H9 (cell line): ENCODE measurements at regions not wholly inside any gene's neighbourhood (a gene's known extent, or its start where the extent isn't known, plus 50 kb on each side); places are given as distances from the start of the nearest gene placed in this dataset.

Experiments
- DNase-seq: peaks from one replicate; pipeline ENCODE4 v3.0.0-alpha.2; 2017
- H2AFZ ChIP-seq: one replicate; pipeline ENCODE4 v1.6.1; 2013; ENCODE audit warnings: mild to moderate bottlenecking, low read length, control low read depth, moderate library complexity
- H2AK5ac ChIP-seq: 2 replicates; pipeline ENCODE4 v1.6.1; 2013; ENCODE audit warnings: low read length, control low read depth, mixed read lengths; ENCODE audit not compliant: insufficient read length
- H2BK120ac ChIP-seq: one replicate; pipeline ENCODE4 v1.6.1; 2013; ENCODE audit warnings: low read depth, mild to moderate bottlenecking, low read length, control low read depth, inconsistent platforms; ENCODE audit not compliant: poor library complexity, severe bottlenecking
- H2BK12ac ChIP-seq: 2 replicates; pipeline ENCODE4 v1.6.1; 2013; ENCODE audit warnings: low read length, control low read depth, mixed read lengths, low read depth; ENCODE audit not compliant: insufficient read length
- H2BK15ac ChIP-seq: 2 replicates; pipeline ENCODE4 v1.6.1; 2013; ENCODE audit warnings: low read depth, low read length, control low read depth
- H2BK20ac ChIP-seq: one replicate; pipeline ENCODE4 v1.6.1; 2013; ENCODE audit warnings: low read depth, mild to moderate bottlenecking, low read length, control low read depth, inconsistent platforms; ENCODE audit not compliant: poor library complexity, severe bottlenecking
- H2BK5ac ChIP-seq: 2 replicates; pipeline ENCODE4 v1.6.1; 2013; ENCODE audit warnings: low read length, control low read depth, mixed read lengths; ENCODE audit not compliant: insufficient read length
- H3K14ac ChIP-seq: 2 replicates; pipeline ENCODE4 v1.6.1; 2013; ENCODE audit warnings: low read length, control low read depth; ENCODE audit not compliant: insufficient read depth
- H3K18ac ChIP-seq: 2 replicates; pipeline ENCODE4 v1.6.1; 2013; ENCODE audit warnings: low read depth, mild to moderate bottlenecking, mixed read lengths, low read length, control low read depth; ENCODE audit not compliant: insufficient read length
- H3K23ac ChIP-seq: 2 replicates; pipeline ENCODE4 v1.6.1; 2013; ENCODE audit warnings: low read length, control low read depth, mixed read lengths, low read depth; ENCODE audit not compliant: insufficient read length
- H3K23me2 ChIP-seq: 2 replicates; pipeline ENCODE4 v1.6.1; 2013; ENCODE audit warnings: low read depth, mild to moderate bottlenecking, mixed read lengths, low read length, control low read depth; ENCODE audit not compliant: insufficient read length, poor library complexity, severe bottlenecking
- H3K27ac ChIP-seq: 2 replicates; pipeline ENCODE4 v1.5.1; 2013; ENCODE audit warnings: low read length, control low read depth, mixed read lengths, low read depth; ENCODE audit not compliant: insufficient read length
- H3K27me3 ChIP-seq: 2 replicates; pipeline ENCODE4 v1.6.1; 2013; ENCODE audit warnings: low read length, control low read depth, inconsistent platforms; ENCODE audit not compliant: insufficient read depth
- H3K4ac ChIP-seq: 2 replicates; pipeline ENCODE4 v1.6.1; 2013; ENCODE audit warnings: low read depth, mild to moderate bottlenecking, control low read depth, inconsistent platforms, low read length, moderate library complexity
- H3K4me1 ChIP-seq: 2 replicates; pipeline ENCODE4 v1.6.1; 2013; ENCODE audit warnings: low read length, control low read depth, inconsistent platforms; ENCODE audit not compliant: insufficient read depth
- H3K4me2 ChIP-seq: 2 replicates; pipeline ENCODE4 v1.6.1; 2013; ENCODE audit warnings: low read length, control low read depth, mixed read lengths; ENCODE audit not compliant: insufficient read length, insufficient read depth
- H3K56ac ChIP-seq: 2 replicates; pipeline ENCODE4 v1.6.1; 2013; ENCODE audit warnings: low read depth, mild to moderate bottlenecking, mixed read lengths, low read length, control low read depth; ENCODE audit not compliant: insufficient read length
- H3K79me1 ChIP-seq: 2 replicates; pipeline ENCODE4 v1.6.1; 2013; ENCODE audit warnings: low read depth, mild to moderate bottlenecking, moderate library complexity, low read length, control low read depth, inconsistent platforms; ENCODE audit not compliant: insufficient read depth, poor library complexity, severe bottlenecking
- H3K79me2 ChIP-seq: 2 replicates; pipeline ENCODE4 v1.6.1; 2013; ENCODE audit warnings: low read length, control low read depth, inconsistent platforms; ENCODE audit not compliant: insufficient read depth
- H3K9ac ChIP-seq: 2 replicates; pipeline ENCODE4 v1.6.1; 2013; ENCODE audit warnings: low read length, control low read depth, mixed read lengths; ENCODE audit not compliant: insufficient read length; ENCODE audit errors: extremely low read depth
- H3K9me3 ChIP-seq: one replicate; pipeline ENCODE4 v1.6.1; 2013; ENCODE audit warnings: low read depth, low read length, inconsistent platforms; ENCODE audit not compliant: control insufficient read depth
- H3T11ph ChIP-seq: one replicate; pipeline ENCODE4 v1.6.1; 2013; ENCODE audit warnings: mild to moderate bottlenecking, low read length, control low read depth, inconsistent platforms
- H4K20me1 ChIP-seq: one replicate; pipeline ENCODE4 v1.6.1; 2013; ENCODE audit not compliant: control insufficient read depth, insufficient read length, insufficient read depth
- H4K5ac ChIP-seq: 2 replicates; pipeline ENCODE4 v1.6.1; 2013; ENCODE audit warnings: low read depth, mild to moderate bottlenecking, mixed read lengths, low read length, control low read depth; ENCODE audit not compliant: insufficient read length
- H4K8ac ChIP-seq: replicated peaks from 2 replicates; pipeline ENCODE4 v1.6.1; 2013; ENCODE audit warnings: low read length, control low read depth, mixed read lengths, low read depth; ENCODE audit not compliant: insufficient read length
- H4K91ac ChIP-seq: 2 replicates; pipeline ENCODE4 v1.6.1; 2013; ENCODE audit warnings: low read depth, mild to moderate bottlenecking, moderate library complexity, mixed read lengths, low read length, control low read depth; ENCODE audit not compliant: insufficient read length
- H3K27ac Mint-ChIP-seq, 3 experiments: 2 replicates in 2 of 3; 3 replicates in 1 of 3; pipeline ENCODE4 v1.8.0; 2020 to 2021; ENCODE audit warnings: mixed read lengths in 3 of 3, mild to moderate bottlenecking in 1 of 3, moderate library complexity in 1 of 3
- H3K27me3 Mint-ChIP-seq: 2 replicates; pipeline ENCODE4 v1.8.0; 2021; ENCODE audit warnings: low read depth, mild to moderate bottlenecking, moderate library complexity, mixed read lengths
- H3K36me3 Mint-ChIP-seq, 3 experiments: 2 replicates in 2 of 3; 3 replicates in 1 of 3; pipeline ENCODE4 v1.8.0; 2020 to 2021; ENCODE audit warnings: low read depth in 3 of 3, mixed read lengths in 3 of 3; ENCODE audit not compliant: insufficient read depth in 1 of 3
- H3K4me1 Mint-ChIP-seq, 2 experiments: 2 replicates each; pipeline ENCODE4 v1.8.0; 2020; ENCODE audit warnings: mixed read lengths in 2 of 2
- H3K4me3 Mint-ChIP-seq, 2 experiments: 2 replicates in 1 of 2; 3 replicates in 1 of 2; pipeline ENCODE4 v1.8.0; 2020 to 2021; ENCODE audit warnings: mild to moderate bottlenecking in 2 of 2, mixed read lengths in 2 of 2, moderate library complexity in 1 of 2
- H3K9me3 Mint-ChIP-seq, 2 experiments: 2 replicates in 1 of 2; 3 replicates in 1 of 2; pipeline ENCODE4 v1.8.0; 2020; ENCODE audit warnings: mild to moderate bottlenecking in 2 of 2, mixed read lengths in 2 of 2, moderate library complexity in 1 of 2
- CTCF ChIP-seq: fragments of 200-600 bp; sonication (generic); conservative IDR thresholded peaks from 3 replicates; pipeline ENCODE4 v1.8.0; 2021; ENCODE audit warnings: antibody characterized with exemption, mild to moderate bottlenecking

DNA sequence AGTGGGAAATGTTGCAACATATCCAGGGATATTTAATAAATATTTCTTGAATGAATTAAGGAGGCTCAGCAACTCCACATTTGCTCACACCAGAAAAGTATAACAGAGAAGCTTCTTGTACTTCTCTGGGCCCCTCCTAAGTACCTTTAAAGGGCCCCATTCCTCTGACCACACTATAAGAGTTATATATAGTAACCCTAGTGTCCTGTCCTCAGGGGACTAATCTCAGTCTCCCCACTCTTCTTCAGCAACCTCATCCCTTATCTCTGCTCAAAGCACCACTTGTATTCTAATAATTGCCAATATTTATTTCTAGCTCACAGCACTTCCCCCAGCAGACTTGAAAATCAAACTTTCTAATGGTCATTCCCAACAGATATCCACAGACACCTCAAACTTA is 237.1 kb downstream of the GXYLT1 start:
- Histone ChIP-seq H3K23me2 (no peaks in the 10 kb centered on the region), H3K4ac (no peak overlapping the region), H3K4me1 (peaks cover 6% of the 10 kb centered on the region), H3K79me1 (no peaks in the 10 kb centered on the region), H3K9ac (no peak overlapping the region), H2AK5ac (no peak overlapping the region), H3K79me2 (no peaks in the 10 kb centered on the region), H3T11ph (no peak overlapping the region), H4K91ac (no peak overlapping the region), H2BK15ac (no peak overlapping the region), H2BK120ac (no peak overlapping the region), H3K56ac (no peak overlapping the region), H2BK5ac (no peak overlapping the region), H3K18ac (no peak overlapping the region), H3K4me2 (no peak overlapping the region), H3K9me3 (no peaks in the 10 kb centered on the region), H2BK20ac (no peak overlapping the region), H3K14ac (no peak overlapping the region), H4K5ac (no peak overlapping the region), H2AFZ (no peak overlapping the region), H3K23ac (no peak overlapping the region), H4K8ac (no peak overlapping the region), H2BK12ac (no peak overlapping the region), H3K27ac (no peak overlapping the region), H3K27me3 (no peaks in the 10 kb centered on the region), H4K20me1 (no peaks in the 10 kb centered on the region)
- no peaks in the 10 kb centered on the region; the same call in 1 of the 2 replicates for H3K27me3 Mint-ChIP-seq
- H3K36me3 Mint-ChIP-seq, result no peaks in the 10 kb centered on the region
- H3K4me3 Mint-ChIP-seq, result no peak overlapping the region
- H3K9me3 Mint-ChIP-seq, result no peaks in the 10 kb centered on the region
- no peak overlapping the region; a peak in 1 of 7 replicates for H3K27ac Mint-ChIP-seq
- TF ChIP-seq CTCF, result no peak
- no peak for DNase-seq
- peaks cover 33 to 39% of the 10 kb centered on the region in 2 experiments for H3K4me1 Mint-ChIP-seq
